HEK293 (cell line): ENCODE measurements at regions not wholly inside any gene's neighbourhood (a gene's known extent, or its start where the extent isn't known, plus 50 kb on each side); places are given as distances from the start of the nearest gene placed in this dataset.

Experiments used
- HOXC10 ChIP-seq: sonication (generic); formaldehyde crosslinking; IDR thresholded peaks from 2 replicates; pipeline ENCODE4 v1.8.1; 2023; ENCODE audit warnings: mild to moderate bottlenecking, missing genetic modification reagents
- OVOL3 ChIP-seq: fragments of 450-650 bp; formaldehyde crosslinking; IDR thresholded peaks from 2 replicates; pipeline ENCODE4 v1.5.1; 2016; ENCODE audit warnings: missing biosample characterization, missing genetic modification characterization
- SP3 ChIP-seq: fragments of 450-650 bp; formaldehyde crosslinking; IDR thresholded peaks from 2 replicates; pipeline ENCODE4 v1.5.1; 2016; ENCODE audit warnings: missing biosample characterization, missing genetic modification characterization
- TCF7L2 ChIP-seq: IDR thresholded peaks from 2 replicates; pipeline ENCODE4 v1.6.1; 2011; ENCODE audit warnings: low read depth, mild to moderate bottlenecking, inconsistent platforms, low read length, moderate library complexity, borderline replicate concordance
- WT1 ChIP-seq: fragments of 450-650 bp; formaldehyde crosslinking; IDR thresholded peaks from 2 replicates; pipeline ENCODE4 v1.5.1; 2016; ENCODE audit warnings: missing biosample characterization, missing genetic modification characterization
- ZBTB21 ChIP-seq: fragments of 450-650 bp; formaldehyde crosslinking; IDR thresholded peaks from 2 replicates; pipeline ENCODE4 v1.5.1; 2017; ENCODE audit warnings: missing biosample characterization, missing genetic modification characterization
- ZNF114 ChIP-seq: fragments of 450-650 bp; formaldehyde crosslinking; IDR thresholded peaks from 2 replicates; pipeline ENCODE4 v1.5.0; 2017; ENCODE audit warnings: missing biosample characterization, missing genetic modification characterization
- ZNF133 ChIP-seq: fragments of 450-650 bp; formaldehyde crosslinking; IDR thresholded peaks from 2 replicates; pipeline ENCODE4 v1.5.1; 2016; ENCODE audit warnings: missing biosample characterization, missing genetic modification characterization
- ZNF138 ChIP-seq: fragments of 450-650 bp; formaldehyde crosslinking; IDR thresholded peaks from 2 replicates; pipeline ENCODE4 v1.5.1; 2016; ENCODE audit warnings: missing biosample characterization, missing genetic modification characterization, borderline replicate concordance
- ZNF146 ChIP-seq: fragments of 450-650 bp; formaldehyde crosslinking; IDR thresholded peaks from 2 replicates; pipeline ENCODE4 v1.5.1; 2016; ENCODE audit warnings: missing biosample characterization, missing genetic modification characterization
- ZNF155 ChIP-seq: fragments of 450-650 bp; formaldehyde crosslinking; IDR thresholded peaks from 2 replicates; pipeline ENCODE4 v1.5.1; 2016; ENCODE audit warnings: missing biosample characterization, missing genetic modification characterization
- ZNF19 ChIP-seq: fragments of 450-650 bp; formaldehyde crosslinking; IDR thresholded peaks from 2 replicates; pipeline ENCODE4; 2016; ENCODE audit warnings: missing biosample characterization, missing genetic modification characterization, low read depth
- ZNF202 ChIP-seq: fragments of 450-650 bp; formaldehyde crosslinking; IDR thresholded peaks from 2 replicates; pipeline ENCODE4 v1.5.1; 2016; ENCODE audit warnings: missing biosample characterization, missing genetic modification characterization, borderline replicate concordance
- ZNF354C ChIP-seq: fragments of 450-650 bp; formaldehyde crosslinking; IDR thresholded peaks from 2 replicates; pipeline ENCODE4 v1.5.1; 2016; ENCODE audit warnings: missing biosample characterization, missing genetic modification characterization, low read depth, borderline replicate concordance
- ZNF366 ChIP-seq: fragments of 450-650 bp; formaldehyde crosslinking; conservative IDR thresholded peaks from 2 replicates; pipeline ENCODE4 v1.5.1; 2016; ENCODE audit warnings: missing biosample characterization, missing genetic modification characterization
- ZNF394 ChIP-seq: fragments of 450-650 bp; formaldehyde crosslinking; IDR thresholded peaks from 2 replicates; pipeline ENCODE4 v1.5.1; 2016; ENCODE audit warnings: missing biosample characterization, missing genetic modification characterization, mild to moderate bottlenecking, moderate library complexity, borderline replicate concordance
- ZNF404 ChIP-seq: fragments of 450-650 bp; formaldehyde crosslinking; IDR thresholded peaks from 2 replicates; pipeline ENCODE4 v1.5.1; 2017; ENCODE audit warnings: missing biosample characterization, missing genetic modification characterization
- ZNF660 ChIP-seq: fragments of 450-650 bp; IDR thresholded peaks from 2 replicates; pipeline ENCODE4 v1.5.1; 2018; ENCODE audit warnings: missing biosample characterization, mild to moderate bottlenecking, missing genetic modification characterization
- ZNF776 ChIP-seq: fragments of 450-650 bp; formaldehyde crosslinking; IDR thresholded peaks from 2 replicates; pipeline ENCODE4 v1.5.0; 2017; ENCODE audit warnings: missing biosample characterization, missing genetic modification characterization, borderline replicate concordance
- TF ChIP-seq, protein P1 (sequence below): fragments of 450-650 bp; formaldehyde crosslinking; IDR thresholded peaks from 2 replicates; pipeline ENCODE4 v1.5.1; 2016; ENCODE audit warnings: missing biosample characterization, missing genetic modification characterization, low read depth
- TF ChIP-seq, protein P2 (sequence below): fragments of 450-650 bp; formaldehyde crosslinking; IDR thresholded peaks from 2 replicates; pipeline ENCODE4 v1.5.1; 2016; ENCODE audit warnings: missing biosample characterization, missing genetic modification characterization
- TF ChIP-seq, protein P3 (sequence below): fragments of 450-650 bp; formaldehyde crosslinking; IDR thresholded peaks from 2 replicates; pipeline ENCODE4 v1.5.1; 2016; ENCODE audit warnings: missing biosample characterization, missing genetic modification characterization
- TF ChIP-seq, protein P4 (sequence below): fragments of 450-650 bp; formaldehyde crosslinking; IDR thresholded peaks from 2 replicates; pipeline ENCODE4 v1.5.1; 2017; ENCODE audit warnings: missing biosample characterization, missing genetic modification characterization
- TF ChIP-seq, protein P5 (sequence below): fragments of 450-650 bp; formaldehyde crosslinking; conservative IDR thresholded peaks from 2 replicates; pipeline ENCODE4 v1.5.1; 2016; ENCODE audit warnings: low read depth, missing biosample characterization, missing genetic modification characterization

DNA sequence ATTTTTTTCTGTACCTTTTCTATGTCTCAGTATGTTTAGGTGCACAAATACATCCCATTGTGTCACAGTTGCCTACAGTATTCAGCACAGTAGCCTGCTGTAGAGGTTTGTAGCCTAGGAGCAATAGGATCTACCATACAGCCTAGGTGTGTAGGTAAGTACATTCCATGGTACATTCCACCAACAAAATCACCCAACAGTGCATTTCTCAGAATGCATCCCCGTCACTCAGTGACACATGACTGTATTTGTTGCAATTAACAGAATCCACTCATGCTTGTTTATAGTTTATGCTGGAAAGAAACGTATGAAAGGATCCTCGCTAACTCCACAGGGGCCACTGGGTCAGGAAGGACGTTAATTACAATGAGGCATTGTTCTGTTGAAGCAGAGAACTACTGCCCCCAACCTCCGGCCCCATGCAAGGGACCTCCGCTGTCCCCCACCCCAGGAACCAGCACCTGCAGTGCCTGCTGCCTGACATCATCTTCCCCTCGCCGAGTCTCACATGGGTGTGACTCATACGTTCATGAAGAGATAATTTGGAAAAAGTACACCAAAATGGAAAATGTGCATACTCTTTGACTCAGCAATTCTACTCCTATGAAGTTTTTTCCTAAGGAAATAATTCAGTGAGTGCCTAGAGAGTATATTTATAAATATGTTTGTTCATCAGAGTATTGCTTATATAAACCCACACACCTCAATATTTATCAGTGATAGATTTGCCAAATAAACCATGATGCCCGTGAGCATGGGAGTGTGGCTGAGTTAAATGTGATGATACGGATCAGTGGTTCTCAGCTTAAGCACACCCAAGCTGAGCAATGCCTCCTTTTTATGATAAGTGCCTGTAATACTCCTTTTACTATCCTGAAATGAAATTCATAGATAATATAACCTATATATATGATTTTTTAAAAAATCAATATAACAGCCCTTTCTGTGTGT, 156.4 kb upstream of the ECI2 start (continued):
- TF ChIP-seq ZNF202 (tag by site-specific recombination): no peak
- TF ChIP-seq ZNF138 (tag by site-specific recombination): no peak
- peak; percentile 28; the same call in 1 of the 2 replicates for TF ChIP-seq ZNF133 (tag by site-specific recombination)
- TF ChIP-seq WT1 (tag by site-specific recombination): no peak; the same call in 1 of the 2 replicates
- TF ChIP-seq, protein P1, sequence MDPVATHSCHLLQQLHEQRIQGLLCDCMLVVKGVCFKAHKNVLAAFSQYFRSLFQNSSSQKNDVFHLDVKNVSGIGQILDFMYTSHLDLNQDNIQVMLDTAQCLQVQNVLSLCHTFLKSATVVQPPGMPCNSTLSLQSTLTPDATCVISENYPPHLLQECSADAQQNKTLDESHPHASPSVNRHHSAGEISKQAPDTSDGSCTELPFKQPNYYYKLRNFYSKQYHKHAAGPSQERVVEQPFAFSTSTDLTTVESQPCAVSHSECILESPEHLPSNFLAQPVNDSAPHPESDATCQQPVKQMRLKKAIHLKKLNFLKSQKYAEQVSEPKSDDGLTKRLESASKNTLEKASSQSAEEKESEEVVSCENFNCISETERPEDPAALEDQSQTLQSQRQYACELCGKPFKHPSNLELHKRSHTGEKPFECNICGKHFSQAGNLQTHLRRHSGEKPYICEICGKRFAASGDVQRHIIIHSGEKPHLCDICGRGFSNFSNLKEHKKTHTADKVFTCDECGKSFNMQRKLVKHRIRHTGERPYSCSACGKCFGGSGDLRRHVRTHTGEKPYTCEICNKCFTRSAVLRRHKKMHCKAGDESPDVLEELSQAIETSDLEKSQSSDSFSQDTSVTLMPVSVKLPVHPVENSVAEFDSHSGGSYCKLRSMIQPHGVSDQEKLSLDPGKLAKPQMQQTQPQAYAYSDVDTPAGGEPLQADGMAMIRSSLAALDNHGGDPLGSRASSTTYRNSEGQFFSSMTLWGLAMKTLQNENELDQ (tag by site-specific recombination): no peak
- TF ChIP-seq, protein P2, sequence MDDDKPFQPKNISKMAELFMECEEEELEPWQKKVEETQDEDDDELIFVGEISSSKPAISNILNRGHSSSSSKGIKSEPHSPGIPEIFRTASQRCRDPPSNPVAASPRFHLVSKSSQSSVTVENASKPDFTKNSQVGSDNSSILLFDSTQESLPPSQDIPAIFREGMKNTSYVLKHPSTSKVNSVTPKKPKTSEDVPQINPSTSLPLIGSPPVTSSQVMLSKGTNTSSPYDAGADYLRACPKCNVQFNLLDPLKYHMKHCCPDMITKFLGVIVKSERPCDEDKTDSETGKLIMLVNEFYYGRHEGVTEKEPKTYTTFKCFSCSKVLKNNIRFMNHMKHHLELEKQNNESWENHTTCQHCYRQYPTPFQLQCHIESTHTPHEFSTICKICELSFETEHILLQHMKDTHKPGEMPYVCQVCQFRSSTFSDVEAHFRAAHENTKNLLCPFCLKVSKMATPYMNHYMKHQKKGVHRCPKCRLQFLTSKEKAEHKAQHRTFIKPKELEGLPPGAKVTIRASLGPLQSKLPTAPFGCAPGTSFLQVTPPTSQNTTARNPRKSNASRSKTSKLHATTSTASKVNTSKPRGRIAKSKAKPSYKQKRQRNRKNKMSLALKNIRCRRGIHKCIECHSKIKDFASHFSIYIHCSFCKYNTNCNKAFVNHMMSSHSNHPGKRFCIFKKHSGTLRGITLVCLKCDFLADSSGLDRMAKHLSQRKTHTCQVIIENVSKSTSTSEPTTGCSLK (tag by site-specific recombination): no peak
- TF ChIP-seq HOXC10 (CRISPR knock-in tag): no peak
- TF ChIP-seq ZNF366 (tag by site-specific recombination): peak; percentile 79
- no peak for TF ChIP-seq ZNF114
- TF ChIP-seq, protein P3, sequence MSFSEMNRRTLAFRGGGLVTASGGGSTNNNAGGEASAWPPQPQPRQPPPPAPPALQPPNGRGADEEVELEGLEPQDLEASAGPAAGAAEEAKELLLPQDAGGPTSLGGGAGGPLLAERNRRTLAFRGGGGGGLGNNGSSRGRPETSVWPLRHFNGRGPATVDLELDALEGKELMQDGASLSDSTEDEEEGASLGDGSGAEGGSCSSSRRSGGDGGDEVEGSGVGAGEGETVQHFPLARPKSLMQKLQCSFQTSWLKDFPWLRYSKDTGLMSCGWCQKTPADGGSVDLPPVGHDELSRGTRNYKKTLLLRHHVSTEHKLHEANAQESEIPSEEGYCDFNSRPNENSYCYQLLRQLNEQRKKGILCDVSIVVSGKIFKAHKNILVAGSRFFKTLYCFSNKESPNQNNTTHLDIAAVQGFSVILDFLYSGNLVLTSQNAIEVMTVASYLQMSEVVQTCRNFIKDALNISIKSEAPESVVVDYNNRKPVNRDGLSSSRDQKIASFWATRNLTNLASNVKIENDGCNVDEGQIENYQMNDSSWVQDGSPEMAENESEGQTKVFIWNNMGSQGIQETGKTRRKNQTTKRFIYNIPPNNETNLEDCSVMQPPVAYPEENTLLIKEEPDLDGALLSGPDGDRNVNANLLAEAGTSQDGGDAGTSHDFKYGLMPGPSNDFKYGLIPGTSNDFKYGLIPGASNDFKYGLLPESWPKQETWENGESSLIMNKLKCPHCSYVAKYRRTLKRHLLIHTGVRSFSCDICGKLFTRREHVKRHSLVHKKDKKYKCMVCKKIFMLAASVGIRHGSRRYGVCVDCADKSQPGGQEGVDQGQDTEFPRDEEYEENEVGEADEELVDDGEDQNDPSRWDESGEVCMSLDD (tag by site-specific recombination): 0 out of 2 replicates have a peak, but pooled peaks have one; percentile 37
- TF ChIP-seq, protein P4, sequence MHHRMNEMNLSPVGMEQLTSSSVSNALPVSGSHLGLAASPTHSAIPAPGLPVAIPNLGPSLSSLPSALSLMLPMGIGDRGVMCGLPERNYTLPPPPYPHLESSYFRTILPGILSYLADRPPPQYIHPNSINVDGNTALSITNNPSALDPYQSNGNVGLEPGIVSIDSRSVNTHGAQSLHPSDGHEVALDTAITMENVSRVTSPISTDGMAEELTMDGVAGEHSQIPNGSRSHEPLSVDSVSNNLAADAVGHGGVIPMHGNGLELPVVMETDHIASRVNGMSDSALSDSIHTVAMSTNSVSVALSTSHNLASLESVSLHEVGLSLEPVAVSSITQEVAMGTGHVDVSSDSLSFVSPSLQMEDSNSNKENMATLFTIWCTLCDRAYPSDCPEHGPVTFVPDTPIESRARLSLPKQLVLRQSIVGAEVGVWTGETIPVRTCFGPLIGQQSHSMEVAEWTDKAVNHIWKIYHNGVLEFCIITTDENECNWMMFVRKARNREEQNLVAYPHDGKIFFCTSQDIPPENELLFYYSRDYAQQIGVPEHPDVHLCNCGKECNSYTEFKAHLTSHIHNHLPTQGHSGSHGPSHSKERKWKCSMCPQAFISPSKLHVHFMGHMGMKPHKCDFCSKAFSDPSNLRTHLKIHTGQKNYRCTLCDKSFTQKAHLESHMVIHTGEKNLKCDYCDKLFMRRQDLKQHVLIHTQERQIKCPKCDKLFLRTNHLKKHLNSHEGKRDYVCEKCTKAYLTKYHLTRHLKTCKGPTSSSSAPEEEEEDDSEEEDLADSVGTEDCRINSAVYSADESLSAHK (tag by site-specific recombination): no peak
- TF ChIP-seq ZNF404 (tag by site-specific recombination): no peak
- TF ChIP-seq SP3: no peak
- TF ChIP-seq ZNF155: no peak
- TF ChIP-seq ZNF146 (tag by site-specific recombination): no peak
- no peak for TF ChIP-seq OVOL3
- TF ChIP-seq ZBTB21: peak; percentile 62
- TF ChIP-seq ZNF660 (tag by site-specific recombination): no peak
- TF ChIP-seq TCF7L2: no peak
- no peak for TF ChIP-seq ZNF394
- no peak for TF ChIP-seq ZNF19 (tag by site-specific recombination)
- TF ChIP-seq ZNF776 (tag by site-specific recombination): no peak
- TF ChIP-seq, protein P5, sequence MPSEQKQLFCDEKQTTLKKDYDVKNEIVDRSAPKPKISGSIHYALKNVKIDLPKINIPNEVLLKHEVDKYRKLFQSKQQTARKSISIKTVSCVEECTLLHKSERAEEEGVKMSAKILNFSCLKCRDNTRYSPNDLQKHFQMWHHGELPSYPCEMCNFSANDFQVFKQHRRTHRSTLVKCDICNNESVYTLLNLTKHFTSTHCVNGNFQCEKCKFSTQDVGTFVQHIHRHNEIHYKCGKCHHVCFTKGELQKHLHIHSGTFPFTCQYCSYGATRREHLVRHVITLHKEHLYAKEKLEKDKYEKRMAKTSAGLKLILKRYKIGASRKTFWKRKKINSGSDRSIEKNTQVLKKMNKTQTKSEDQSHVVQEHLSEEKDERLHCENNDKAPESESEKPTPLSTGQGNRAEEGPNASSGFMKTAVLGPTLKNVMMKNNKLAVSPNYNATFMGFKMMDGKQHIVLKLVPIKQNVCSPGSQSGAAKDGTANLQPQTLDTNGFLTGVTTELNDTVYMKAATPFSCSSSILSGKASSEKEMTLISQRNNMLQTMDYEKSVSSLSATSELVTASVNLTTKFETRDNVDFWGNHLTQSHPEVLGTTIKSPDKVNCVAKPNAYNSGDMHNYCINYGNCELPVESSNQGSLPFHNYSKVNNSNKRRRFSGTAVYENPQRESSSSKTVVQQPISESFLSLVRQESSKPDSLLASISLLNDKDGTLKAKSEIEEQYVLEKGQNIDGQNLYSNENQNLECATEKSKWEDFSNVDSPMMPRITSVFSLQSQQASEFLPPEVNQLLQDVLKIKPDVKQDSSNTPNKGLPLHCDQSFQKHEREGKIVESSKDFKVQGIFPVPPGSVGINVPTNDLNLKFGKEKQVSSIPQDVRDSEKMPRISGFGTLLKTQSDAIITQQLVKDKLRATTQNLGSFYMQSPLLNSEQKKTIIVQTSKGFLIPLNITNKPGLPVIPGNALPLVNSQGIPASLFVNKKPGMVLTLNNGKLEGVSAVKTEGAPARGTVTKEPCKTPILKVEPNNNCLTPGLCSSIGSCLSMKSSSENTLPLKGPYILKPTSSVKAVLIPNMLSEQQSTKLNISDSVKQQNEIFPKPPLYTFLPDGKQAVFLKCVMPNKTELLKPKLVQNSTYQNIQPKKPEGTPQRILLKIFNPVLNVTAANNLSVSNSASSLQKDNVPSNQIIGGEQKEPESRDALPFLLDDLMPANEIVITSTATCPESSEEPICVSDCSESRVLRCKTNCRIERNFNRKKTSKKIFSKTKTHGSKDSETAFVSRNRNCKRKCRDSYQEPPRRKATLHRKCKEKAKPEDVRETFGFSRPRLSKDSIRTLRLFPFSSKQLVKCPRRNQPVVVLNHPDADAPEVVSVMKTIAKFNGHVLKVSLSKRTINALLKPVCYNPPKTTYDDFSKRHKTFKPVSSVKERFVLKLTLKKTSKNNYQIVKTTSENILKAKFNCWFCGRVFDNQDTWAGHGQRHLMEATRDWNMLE (tag by site-specific recombination): 0 out of 2 replicates have a peak, but pooled peaks have one; percentile 35
- no peak for TF ChIP-seq ZNF354C (tag by site-specific recombination)
